Suppressor macrophage treated with lipopolysaccharide for 4 hours (primary cell): ENCODE measurements at regions not wholly inside any gene's neighbourhood (a gene's known extent, or its start where the extent isn't known, plus 50 kb on each side); places are given as distances from the start of the nearest gene placed in this dataset.
A peak's percentile ranks its signal among the peaks of the same experiment; 100 is the strongest.

Experiments
- DNase-seq: peaks from one replicate; pipeline ENCODE4 v3.0.0-alpha.2; 2020

DNA sequence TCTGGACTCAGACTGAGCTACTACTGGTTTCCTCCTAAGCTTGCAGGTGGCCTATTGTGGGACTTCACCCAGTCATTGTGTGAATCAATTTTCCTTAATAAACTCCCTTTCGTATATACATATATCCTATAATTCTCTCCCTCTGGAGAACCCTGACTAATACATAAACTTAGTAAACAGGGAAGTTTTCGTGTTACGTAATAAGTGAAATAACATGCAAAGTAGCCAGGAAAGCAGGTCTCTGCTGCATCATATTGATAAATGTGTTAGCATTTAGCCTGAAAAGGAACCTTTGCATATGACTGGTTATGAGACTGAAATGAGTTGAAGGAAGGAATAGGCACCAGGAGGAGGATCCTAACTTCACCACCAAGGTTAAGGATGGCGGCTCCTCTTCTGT is 527.2 kb upstream of the FAM98A start:
- no peak for DNase-seq

DNA sequence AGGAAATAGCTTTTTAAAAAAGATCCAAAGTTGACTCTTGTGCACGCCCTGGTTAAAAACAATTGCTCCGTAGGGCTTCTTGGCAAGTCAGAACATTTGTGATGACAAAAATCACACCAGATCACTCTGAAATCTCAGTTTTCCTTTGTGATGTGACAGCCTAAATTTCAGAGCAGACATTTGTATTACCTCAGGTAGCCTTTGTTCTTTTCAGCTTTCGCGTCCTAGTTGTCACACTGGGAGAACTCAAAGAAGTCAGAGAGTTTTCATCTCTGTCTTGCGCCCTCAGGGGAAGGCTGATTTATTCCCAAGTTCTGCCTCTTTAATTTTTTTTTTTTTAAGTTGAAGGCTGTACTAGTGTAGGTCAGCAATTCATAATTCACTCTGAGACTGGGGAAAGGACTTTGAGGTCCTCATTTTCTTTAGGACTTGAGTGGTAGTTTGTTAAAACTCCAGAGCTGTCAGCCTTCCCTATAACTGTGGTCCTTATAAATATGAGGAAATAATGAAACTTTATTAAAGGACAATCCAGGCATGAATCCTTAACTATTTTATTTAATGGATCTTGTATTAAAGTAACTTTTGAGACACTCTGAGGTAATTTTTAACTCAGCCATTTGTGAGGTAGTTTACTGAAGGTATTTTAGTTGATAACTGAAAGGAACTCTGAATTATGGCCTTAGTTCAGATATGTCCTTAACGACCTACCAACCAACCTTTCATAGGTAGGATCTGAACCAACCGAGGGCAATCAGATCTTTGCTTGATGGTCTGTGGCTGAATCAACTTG is 525.1 kb upstream of the FAM98A start:
- DNase-seq = no peak

DNA sequence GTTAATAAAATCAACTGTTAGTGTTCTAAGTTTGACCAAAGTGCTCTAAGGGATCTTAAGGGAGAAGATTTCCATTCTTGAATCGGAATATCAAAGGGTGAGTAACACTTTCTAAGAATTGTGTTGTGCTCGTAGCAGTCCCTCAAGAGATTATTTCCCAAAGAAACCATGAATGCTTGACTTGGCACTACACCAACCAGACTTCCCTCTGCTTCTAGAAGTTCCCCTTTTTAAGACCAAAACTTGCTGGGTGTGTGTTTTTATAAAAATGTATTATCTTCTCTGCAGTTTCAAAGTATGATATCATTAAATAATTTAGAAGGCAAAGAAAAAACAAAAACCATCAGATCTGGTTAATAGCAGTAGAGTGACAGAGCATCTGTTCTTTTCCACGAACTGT is 522.0 kb upstream of the FAM98A start:
- DNase-seq = peak; percentile 5

DNA sequence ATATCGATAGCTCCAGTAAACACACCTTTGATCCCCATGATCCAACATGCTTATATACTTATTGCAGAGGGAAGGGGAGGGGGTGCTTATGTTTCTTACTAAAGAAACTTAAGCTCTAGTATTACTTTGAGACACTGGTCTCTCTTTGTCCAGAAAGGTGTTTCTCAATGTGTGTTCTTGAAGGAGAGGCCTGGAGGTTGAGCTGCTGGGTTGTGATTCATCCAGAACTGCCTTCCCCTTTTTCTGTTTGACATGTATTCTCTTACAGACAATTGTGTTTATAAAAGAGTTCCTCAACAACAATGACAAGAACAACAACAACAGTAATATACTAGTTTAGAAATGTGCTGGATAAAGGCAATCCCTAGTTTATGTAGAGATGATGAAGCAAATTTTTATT is 516.0 kb upstream of the FAM98A start:
- no peak for DNase-seq

DNA sequence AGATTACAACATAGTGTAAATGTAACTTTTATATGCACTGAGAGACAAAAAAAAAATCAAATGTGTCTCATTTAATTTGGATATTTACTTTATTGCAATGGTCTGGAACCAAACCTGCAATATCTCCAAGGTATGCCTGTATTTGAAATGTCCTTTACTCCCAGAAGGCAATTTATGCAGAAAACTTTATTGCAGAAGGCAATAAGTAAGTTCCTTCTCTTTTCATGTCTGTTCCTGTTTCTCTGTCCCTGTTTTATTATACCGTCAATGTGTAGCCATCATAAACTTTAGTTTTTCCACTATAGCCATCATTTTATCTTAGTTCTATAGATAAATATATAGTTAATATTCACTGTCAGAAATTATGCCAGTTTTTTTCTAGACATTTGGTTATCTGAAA is 513.1 kb upstream of the FAM98A start:
- DNase-seq = no peak

DNA sequence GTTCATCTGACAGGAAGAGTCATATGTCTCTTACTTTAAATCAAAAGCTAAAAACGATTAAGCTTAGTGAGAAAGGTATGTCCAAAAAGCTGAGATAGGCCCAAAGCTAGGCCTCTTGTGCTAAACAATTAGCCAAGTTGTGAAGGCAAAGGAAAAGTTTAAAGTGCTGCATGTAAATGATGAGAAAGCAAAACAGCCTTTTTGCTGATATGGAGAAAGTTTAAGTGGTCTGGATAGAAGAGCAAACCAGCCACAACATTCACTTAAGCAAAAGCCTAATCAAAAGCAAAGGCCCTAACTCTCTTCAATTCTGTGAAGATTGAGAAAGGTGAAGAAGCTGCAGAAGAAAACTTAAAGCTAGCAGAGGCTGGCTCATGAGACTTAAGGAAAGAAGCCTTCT is 511.3 kb upstream of the FAM98A start:
- DNase-seq = no peak

DNA sequence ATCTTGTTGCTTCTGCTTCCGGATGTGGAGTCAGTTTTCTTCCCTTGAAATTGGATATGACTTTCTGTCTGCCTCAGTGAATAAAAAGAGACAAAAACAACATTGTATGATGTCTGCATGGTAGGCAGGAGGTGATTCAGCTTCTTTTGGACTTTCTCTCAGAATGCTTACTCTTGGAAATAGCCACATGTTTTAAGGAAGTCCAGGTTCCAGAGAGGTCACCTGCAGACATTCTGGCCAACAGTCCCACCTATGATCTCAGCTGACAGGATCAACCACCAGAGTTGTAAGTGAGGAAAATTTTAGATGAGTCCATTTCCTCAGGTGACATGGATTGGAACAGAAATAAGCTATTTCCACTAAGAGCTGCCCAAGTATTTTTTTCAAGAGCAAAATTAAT is 508.7 kb upstream of the FAM98A start:
- no peak for DNase-seq

DNA sequence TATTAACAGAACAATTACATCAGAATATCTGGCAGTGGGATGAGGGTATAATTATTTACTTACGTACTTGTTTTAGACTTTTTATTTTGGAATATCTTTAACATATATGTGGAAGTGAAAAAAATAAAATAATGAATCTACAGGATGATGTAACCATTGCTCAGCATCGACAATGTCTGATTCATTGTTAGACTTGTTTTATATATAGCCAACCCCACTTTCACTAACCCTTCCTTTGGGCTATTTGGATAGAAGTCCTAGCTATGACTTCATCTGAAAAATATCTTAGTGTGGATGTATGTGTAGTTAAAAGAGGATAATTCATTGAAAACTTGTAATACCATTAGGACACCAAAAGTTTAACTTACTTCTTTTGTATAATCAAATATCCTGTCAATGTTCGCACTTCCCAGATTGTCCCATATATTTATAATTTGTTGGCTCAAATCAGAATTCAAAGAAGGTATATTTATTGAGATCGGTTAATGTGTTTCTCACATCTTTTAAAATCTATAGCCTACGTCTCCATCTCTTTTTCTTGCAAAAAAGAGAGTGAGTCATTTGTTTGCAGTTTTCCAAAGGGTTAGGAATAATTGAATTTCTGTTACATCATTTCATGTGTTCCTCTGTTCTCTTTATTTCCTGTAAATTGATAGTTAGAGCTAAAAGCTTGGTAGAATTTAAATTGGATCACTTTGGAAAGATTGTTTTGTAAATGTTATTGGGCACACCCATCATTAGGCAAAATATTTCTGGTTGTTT is 506.1 kb upstream of the FAM98A start:
- DNase-seq = no peak

DNA sequence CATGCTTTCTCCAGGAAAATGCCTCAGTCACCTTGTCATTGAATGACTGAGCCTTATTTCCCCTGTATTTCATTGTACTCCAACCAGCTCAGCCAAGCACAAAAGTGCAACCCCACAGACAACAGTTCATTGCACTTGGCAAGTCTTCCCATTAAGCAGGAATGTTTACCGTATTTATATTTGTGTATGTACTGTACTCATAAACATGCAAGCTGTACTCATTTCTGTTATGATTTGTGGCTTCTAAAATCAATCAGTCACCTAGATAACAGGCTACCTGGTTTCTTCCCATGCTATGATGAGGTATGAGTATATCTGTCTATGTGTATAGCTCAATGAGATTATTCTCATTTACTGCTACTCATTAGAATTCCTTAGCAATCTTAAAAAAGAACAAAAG is 505.5 kb upstream of the FAM98A start:
- DNase-seq = no peak

DNA sequence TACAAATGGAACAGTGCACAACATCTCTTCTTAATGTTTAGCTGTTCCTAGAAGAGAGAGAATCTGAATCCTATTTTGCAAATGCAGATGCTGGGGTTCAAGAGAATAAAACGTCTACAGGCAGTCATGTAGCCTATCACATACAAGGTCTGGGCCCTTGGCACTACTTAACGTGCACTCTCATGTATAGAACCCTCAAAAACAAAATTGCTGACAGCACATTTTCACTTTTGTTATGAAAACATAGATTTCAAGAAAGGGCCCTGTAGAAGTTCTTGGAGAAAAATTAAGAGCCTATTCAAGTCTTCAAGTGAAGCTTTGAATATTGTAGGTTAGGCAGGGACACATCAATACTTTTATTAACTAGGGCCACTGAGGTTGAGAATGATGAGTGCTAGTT is 504.3 kb upstream of the FAM98A start:
- no peak for DNase-seq

DNA sequence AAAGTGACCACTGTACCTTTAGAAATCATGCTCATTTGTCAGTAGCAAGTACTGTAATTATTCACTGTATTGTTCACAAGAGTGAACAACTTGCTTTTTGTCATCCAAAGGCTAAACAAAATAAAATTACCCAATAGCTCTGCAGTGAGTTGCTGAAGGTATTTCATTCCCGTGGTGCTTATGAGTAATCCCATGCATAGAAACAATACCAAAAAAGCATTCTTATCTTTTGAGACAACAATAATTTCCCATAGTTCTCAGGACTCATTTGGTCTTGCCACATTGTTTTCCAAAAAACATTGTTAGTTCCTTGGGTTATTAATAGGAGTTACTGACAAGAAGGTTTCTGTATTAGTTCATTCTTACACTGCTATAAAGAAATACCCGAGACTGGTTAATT is 503.2 kb upstream of the FAM98A start:
- no peak for DNase-seq

DNA sequence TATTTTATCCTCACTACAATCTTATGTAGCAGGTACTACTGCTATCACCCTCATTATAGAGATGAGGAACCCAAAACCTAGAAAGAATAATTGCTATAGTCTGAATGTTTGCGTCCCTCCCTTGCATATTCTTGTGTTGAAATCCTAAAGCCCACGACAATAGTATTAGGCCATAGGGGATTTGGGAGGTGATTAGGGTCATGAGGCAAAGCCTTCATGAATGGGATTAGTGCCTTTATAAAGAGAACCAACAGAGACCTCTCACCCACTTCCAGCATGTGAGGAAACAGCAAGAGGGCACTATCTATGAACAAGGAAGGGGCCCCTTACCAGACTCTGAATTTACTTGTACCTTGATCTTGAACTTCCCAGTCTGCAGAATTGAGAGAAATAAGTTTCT is 500.3 kb upstream of the FAM98A start:
- DNase-seq = no peak

DNA sequence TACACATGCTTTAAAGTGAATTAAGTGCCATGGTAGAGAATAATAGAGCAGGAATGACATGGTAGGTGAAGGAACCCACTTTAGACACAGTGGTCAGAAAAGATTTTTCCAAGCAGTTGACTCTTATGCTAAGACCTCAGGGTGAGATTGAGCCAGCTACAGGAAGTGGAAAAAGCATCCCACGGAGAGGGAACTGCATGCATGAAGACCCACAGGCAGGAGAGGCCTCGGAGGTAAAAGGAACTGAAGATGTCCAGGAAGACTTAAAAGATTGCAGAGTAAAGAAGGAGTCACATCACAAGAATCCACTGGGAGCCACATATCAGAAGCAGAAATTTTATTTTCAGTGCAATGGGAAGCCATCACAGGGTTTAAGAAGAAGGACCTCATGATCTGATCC is 499.2 kb upstream of the FAM98A start:
- no peak for DNase-seq

DNA sequence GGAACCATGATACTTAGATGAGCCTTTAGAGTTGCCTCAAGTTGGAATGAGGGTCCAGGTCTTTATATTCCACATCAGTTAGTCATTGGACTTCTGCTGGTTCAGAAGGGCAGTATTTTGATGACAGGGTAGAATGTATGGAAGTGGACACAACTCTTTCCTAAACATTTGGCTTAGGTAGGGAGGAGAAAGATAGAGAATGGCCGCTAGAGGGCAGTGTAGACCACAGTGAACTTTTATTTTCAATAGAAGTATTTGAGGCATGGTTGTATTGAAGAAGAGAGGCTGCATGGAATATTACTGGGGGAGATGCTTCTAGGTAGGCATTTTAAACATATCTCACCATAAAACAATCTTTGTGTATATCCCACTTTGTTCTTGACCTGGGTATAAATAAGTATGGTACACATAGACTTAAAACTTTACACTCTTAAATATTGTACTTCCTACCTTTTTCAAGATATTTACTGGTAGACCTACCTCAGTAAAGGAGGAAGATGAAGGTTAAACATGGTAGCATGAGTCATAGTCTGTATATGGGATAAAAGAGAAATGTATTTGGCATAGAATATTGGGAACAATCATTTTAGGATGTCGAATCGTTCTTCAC is 497.6 kb upstream of the FAM98A start:
- peak; percentile 75 for DNase-seq

DNA sequence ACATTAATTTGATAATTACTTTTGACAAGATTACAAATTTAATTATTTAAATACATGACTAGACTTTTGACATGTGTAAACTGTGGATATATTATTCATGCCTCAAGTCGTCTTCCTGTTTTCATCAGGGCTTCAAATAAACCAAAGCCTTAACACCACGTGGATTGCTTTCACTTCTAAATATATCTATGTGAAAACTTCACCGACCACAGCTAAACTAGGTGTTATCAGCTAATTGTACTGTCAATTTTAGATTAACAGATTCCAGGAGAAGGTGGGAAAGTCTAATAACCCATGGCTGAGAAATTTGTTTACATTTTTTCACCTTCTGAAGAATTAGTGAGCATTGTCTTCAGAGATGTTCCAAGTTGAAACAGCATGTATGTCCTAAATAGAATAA is 494.7 kb upstream of the FAM98A start:
- no peak for DNase-seq

DNA sequence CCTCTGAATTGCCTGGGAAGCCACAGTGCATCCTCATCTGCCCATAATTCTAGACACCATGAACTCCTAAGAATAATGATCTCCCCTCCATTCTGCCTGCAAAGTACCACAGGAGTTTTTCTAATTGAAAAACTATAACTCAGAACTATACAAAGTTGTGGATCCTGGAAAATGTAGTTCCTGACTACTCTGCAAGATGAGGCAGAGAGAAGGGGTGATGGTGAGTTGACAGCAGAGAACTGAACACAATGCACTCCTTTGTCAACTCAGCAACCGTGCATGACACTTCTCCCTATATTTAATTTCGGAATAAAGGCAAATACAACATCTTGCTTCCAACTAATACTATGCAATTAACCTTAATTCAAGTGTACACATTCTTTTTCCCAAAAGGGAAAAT is 471.1 kb upstream of the FAM98A start:
- no peak for DNase-seq

DNA sequence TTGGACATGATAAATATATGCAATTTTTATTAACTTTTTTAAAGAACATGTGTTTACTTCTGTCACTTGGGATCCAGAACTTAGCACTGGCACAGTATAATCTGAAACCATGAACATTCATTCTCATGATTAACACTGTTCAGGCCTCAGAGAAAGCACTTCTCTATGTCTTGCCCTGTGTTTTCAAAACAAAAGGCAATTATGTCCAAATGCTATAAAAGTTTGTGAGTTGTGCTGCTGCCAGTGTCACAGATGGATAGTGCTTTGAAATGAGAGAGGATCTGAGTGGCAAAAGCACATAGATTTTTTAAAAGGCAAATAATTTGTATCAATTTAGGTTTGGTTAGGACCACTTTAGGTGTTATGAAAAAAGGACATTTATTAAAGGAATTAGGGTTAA is 470.5 kb upstream of the FAM98A start:
- DNase-seq = no peak

DNA sequence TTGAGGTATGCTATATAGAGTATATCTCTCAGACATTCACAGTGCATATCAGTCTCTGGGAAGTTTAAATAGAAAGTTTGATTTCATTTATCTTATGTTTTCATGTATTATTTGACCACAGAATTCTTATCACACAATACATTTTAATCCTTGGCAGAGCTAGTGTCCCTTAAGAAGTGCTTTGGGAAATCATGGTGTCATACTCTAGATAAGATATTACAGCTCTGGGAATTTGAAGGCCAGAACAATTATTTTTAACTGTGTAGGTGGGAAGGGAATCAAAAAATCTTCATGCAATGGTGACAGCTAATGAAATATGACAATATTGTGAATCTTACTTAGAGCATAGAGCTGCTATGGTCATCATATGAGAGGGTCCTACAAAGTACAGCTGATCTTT is 451.3 kb upstream of the FAM98A start:
- no peak for DNase-seq

DNA sequence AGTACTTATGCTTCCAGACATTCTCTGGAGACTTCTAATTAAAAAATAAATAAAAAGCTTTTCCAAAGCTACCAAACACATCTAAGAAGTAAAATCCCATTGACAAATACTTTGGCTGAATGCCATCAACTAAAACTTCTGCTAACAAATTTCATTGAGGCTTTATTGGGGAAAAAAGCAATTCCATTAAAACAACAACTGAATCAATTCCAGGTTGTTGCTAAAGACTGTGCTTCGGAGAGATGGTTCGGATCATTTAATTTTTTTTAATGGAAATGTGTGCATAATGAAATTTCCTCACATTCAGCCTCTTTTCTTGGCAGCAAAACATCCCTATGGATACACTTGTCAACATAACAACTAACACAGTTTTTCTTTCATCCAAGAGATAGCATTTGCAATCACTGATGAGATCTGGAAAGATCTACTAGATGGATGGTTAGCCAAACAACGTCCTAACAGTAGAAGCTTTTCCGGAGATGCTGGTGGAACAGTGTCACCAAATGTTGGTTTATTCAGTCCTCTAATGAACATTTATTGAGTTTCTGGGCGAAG is 446.1 kb upstream of the FAM98A start:
- DNase-seq = no peak

DNA sequence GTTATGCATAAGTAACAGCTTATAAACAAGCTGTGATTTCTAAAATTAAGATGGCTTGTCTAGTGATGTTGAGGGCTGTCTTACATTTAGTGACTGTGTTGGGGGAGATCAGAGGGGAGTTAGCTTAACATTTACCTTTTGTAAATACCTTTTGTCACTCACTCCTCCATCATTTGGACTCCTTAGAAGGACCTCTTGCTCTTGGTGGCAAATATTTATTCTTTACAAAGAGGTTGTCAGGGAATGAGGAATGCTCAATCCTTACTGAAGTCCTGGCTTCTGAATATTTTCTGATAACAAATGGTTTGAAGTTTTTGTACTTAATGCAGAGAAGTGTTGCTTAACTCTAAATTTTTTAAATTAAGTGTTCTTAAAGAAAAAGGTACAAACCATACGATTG is 438.8 kb upstream of the FAM98A start:
- DNase-seq = no peak

DNA sequence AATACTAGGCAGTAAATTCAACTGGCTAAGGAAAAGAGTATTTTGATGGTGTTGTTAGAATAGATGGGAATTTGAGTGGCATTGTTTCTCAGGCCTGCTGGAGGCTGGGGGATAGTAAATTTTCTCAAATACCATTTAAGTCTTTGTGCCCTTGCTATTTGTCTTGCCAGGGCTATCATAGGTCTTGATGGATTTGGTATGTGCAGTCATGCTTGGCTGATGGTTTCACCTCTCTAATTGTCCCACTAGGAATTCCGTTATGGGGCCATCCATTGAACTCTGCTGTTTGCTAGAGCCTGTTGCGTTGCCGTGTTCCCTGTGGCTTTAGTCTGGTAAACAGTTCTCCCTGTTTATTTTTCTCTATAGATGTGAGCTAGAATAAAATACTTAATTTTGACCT is 438.1 kb upstream of the FAM98A start:
- no peak for DNase-seq

DNA sequence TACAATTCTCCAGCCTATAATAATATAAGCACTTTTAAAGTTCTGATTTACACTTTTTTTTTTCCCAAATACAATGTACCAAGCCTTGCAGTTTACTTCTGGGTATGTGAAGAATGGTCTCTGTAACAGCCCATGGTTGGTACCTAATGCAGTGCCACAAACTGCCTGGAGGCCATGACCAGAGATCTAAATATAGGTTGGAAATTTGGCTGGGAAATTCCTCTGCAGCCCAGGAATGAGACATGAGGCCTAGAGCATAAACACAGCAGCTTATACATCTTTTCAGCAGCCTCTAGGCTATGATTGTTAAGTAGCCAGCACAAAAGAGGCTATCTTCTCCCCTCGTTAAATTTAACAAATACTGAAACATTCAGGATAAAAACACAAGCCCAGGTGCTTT is 432.0 kb upstream of the FAM98A start:
- no peak for DNase-seq

DNA sequence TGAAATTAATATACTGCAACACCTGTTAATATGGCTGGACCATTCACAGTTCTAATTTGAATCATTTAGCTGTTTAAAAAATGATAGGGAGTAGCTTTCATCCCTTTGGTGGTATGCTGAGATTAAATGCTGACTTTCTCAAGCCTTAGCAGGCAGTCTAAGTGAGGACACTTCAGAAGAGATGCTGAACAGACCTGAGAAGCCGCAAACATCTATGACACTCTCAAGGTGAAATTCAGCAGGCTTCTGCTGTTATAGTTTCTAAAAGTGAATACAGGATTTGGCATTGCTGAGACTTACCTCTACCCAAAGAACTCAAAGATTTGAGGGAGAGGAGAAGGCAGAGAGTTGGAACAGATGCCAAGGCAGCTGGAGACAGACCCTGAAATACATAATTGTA is 431.2 kb upstream of the FAM98A start:
- DNase-seq = no peak

DNA sequence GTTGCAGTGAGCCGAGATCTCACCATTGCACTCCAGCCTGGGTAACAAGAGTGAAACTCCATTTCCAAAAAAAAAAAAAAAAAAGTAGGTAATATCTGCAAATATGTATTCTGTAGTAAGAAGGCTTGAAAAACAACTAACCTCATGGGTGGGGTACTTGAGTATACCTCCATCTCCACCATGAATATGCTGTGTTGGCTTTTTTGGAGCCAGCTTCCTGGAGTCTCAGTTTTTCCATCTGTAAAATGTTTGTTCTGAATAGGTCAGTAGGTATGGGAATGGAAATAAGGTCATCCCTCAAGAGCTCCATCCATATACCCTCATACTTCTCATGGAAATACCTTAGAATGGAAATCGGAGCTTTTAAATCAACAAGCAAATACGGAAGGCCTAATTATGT is 430.0 kb upstream of the FAM98A start:
- no peak for DNase-seq
